Activated CD8-positive, alpha-beta memory T cell treated with anti-CD3 and anti-CD28 coated beads, Interleukin-2, amount 50 U/mL, for 48 hours (primary cell): ENCODE measurements at regions not wholly inside any gene's neighbourhood (a gene's known extent, or its start where the extent isn't known, plus 50 kb on each side); places are given as distances from the start of the nearest gene placed in this dataset.

Experiments used
- DNase-seq: peaks from one replicate; pipeline ENCODE4 v3.0.0-alpha.2; 2020

DNA sequence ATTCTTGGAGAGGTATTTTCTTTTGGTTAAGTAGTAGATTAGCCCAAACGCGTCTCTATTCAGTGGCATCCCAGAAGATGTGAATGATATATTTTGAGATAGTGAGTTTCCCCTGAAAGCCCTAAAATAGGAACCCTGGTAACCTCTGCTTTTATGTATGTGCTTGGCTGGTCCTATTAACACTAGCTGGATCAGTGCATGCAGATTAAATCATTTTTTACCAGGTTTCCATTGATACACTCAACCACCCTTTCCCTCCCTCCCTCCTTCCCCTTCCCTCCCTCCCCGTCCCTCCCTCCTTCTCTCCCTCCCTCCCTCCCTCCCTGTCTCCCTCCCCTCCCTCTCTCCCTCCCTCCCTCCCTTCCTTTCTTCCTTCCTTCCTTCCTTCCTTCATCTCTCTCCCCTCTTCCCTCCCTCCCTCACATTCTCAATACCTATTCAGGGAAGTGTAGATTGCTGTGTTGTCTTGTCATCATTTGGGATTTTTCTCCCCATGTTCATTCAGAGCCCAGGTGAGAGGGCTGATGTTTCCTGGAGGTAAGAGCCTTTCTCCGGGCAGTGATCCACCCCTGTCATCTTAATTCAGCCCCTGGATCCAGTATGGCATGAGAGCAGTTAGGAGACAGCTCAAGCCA lies 406.8 kb downstream of the PRDM2 start:
- no peak for DNase-seq

DNA sequence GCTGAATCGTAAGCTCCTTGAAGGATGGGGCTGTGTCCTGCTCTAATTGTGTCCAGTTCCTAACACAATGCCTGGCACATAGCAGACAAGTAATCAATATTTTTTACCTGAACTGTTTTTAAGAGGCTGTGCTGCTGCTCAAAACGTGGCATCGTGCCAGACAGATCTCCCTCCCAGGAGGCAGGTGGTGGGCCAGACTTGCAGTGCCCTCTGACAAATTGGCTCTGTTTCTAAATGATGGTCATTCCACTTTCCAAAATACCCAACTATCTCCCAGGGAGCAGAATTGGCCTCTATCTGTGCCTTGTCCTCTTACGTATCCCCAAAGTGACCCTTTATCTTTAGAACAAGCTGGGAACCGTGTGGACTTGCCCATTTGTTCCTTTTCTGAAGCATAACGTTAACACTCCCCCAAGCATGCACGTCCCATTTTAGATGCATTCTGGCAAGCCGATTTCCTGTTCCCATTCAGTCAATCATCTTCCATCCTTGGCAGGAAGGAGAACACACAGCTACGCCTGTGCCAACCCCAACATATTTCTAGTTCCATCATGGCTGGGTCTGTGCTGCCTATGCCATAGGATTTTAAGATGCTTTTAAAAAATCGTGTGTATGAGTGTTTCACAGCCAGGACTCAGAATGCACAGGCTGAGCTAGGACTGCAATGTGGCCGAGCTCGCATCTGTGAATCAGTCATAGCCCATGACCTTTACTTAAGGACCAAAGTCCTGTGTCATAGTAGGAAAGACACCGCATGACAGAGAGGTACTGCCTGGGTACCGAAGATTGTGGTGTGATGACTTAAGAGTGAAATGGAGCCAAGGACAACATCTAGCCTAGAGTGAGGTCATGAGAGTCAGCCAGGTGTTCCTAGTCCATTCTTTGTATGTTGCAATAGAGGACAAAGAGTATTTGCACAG lies 408.6 kb downstream of the PRDM2 start:
- DNase-seq, result no peak

DNA sequence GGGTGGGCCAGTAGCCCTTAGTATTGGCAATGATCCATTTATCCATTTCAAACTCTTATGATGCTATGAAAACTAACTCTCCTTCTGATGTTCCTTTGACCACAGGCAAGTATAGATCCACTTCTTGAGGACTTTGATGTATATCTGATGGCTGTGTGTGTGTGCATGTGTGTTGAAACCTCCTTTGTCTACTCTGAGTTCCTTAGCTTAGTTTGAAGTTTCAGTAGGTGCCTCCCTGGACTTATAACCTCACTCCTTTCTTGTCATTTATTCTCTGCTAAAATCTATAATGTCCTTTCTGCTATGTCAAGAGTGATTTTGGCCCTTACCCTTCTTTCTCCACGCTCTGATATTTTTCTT lies 409.3 kb downstream of the PRDM2 start:
- no peak for DNase-seq

DNA sequence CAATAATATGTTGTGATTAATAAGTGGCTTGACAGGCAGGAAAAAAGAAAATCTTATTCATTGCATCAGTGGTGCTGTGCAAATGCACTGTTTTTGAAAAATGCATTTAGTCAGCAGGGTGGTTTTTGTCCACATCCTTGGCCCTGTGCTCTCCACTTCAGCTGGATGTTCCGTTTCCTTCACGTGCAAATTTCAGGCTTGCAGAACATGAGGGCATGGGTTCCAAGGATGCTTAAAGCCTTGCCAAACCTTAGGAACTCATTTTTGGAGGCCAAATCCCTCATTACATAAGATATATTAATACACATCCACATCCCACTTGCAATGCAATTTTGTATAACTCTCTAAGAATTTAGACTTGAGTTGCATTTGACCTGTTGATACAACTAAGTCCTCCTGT lies 410.1 kb downstream of the PRDM2 start:
- DNase-seq, result no peak

DNA sequence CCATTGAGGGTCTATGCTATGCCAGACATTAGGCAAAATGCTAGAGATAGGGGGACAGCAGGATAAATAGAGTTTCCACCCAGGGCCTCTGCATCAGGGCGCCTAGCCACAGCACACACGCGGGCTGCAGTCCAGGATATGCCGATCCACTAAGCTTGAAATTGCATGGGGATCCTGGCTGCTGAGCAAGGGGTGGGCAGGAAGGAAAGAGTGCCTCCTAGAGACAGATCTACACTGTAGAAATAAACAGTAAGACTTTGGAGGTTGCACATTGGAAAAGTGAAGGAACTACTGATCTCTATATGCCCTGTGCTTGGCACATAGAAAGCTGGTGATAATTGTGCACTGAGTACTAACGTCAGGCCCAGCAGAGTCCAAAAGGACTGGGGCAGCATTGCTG lies 411.1 kb downstream of the PRDM2 start:
- DNase-seq, result no peak

DNA sequence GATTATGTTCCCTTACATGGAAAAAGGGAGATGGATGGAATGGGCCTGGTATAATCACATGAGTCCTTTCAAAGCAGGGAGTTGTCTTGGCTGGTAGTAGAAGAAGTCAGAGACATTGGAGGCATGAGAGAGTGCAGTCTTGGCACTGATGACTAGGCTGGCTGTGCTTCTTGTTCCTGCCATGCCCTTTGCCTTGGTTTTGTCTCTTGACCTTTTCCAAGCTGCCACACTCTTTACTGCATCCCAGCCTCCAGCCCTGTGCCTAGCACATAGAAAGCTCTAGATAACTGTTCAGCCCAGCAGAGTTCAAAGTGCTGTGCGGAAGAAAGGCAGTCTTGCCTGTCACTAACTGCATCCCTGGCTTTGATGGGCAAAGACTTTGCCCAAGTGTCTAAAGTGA lies 412.6 kb downstream of the PRDM2 start:
- DNase-seq, result no peak

DNA sequence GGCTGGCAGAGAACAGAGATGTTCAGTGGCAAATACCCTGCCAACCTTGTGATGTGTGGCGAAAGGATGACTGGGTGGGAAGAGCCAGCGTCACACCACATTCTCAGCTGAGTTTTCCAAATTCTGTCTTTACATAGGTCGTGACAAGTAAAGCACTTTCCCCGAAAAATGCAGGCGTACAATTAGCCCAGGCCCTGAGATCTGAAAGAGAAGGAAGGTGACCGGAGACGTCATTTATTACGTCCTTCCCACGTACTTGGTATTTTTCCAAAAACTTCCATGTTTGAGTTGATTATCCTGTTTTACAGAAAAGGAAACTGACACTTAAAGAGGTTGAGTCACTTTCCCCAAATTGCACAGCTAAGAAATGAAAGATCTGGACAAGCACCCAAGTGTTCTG lies 413.3 kb downstream of the PRDM2 start:
- no peak for DNase-seq

DNA sequence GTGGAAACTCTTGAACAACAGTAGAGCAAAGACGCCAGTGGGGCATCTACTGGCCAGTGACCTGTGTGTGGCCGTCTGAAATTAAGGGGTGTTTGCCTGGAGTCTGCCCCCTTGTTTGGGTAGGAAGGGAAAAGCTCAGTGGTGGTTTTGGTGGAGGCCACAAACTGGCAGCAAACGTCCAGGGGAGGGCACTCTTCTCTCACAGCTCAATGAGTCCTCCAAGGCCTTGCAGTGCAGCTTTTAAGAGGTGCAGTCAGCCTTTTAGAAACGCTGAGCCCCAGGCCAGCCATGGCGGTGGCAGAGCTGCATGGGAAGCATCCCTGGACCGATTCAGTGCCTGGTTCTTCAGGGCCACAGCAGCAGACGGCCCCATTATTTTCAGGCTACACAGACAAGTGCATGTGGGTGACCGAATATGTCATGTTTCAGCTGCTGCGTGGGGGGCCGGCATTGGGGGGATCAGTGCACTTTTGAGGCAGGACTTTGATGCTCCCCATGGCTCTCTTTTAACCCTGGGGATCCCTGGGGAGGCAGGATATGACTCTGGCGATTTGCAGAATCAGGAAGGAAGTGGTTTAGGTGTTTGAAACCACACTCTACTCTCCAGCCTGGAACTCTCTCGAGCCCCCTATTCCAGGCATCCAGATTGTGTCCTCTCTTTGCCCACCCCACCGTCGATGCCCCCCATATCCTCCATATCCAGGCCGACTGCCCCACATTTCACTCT lies 414.0 kb downstream of the PRDM2 start:
- no peak for DNase-seq

DNA sequence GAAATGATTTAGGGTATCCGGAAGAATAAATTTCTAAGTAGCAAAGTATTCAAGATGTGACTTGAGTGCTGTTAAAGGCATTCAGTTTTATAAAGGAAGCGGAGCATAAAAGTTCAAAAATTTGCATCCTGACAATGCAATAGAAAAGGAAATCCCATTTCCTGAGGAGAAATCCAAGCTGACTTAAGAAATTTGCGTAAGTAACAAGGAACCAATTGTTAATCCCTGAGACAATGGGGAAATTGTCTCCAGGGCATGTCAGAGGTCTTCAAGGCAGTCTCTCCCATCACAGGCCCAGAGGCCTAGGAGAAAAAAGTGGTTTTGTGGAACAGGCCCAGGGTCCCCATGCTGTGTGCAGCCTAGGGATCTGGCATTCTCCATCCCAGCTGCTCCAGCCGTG lies 416.0 kb downstream of the PRDM2 start:
- no peak for DNase-seq

DNA sequence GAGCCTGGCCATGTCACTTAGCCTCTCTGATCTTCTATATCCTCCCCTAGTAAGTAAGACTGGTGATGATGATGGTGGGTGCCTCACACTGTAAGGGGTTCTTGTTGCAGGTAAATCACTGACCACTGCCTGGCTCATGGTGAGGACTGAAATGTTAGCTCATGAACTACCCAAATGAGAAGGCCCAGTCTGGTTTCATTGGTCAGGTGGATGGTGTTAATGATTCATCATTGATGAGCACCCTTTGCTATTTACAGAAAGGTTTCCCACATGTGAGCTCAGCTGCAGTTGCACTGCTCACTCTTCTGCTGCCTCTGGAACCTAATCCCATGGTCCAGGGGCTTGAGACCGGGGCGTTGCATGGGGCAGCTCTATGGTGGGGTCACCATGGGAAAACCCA lies 417.7 kb downstream of the PRDM2 start:
- no peak for DNase-seq

DNA sequence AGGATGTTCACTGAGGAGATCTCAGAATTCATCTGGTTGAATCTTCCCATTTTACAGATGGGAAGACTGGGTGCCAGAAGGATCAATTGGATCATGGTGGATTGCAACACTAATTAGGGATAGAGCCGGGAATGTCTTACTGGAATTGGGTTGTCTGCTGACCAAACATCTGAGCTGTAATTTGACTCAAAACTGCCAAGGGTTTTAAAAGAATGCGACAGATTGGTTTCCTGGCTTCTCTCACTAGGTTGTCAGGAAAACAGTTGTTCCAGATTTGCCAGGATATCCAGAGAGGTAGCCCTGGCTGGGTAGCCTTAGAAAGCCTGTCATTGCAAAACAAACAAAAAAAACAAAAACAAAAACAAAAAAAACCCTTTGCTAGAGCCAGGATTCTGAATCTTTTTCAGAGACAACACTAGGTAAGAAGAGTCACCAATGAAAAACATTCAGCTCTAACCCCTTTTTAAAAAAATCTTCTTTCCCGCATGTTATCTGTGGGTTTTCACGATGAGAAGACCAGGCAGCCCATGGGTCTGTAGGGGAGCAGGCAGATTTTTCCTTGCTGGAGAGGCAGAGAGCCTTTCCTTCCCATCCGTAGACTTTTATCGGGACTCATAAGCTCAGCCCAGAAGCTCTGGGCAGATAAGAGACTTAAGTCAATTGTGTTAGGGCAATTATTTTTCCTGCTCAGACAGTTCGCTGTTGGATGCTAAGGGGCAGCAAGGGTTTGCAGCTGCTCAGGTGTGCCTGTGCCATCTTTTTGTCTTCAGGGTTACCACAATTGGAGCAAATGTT lies 418.9 kb downstream of the PRDM2 start:
- no peak for DNase-seq

DNA sequence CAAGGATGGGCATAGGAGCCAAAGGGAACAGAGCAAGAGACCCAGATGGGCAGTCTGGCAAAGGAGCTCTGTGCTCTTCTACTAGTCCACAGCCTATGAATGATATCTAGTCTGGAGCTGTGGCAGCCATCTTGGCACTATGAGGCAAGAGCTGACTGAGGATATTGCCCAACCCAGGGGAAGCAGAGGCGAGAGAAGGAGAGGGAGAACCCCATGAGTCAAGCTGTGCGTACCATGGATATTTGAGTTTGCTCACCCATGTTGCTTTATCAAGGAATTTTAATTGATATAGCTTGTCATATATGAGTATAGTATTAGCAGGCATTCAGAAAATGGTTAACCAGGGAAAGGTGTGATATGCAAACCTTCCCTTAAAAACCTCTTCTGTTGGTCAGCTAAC lies 420.9 kb downstream of the PRDM2 start:
- no peak for DNase-seq

DNA sequence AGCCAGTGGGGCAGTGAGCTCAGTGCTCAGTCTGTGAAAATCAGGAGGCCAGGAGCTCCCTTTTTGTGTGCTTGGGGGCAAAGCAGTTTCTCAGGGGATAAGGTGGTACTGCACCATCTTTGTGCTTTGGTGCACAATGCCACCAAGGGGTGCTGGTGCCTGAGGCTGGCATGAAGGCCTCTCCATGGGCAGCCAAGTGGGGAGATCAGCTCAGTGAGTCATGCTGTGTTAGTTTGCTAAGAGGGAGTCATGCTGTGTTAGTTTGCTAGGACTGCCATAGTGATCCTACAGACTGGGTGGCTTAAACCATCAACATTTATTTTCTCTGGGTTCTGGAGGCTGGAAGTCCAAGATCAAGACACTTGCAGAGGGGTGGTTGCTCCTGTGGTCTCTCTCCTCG lies 428.1 kb downstream of the PRDM2 start:
- DNase-seq, result no peak

DNA sequence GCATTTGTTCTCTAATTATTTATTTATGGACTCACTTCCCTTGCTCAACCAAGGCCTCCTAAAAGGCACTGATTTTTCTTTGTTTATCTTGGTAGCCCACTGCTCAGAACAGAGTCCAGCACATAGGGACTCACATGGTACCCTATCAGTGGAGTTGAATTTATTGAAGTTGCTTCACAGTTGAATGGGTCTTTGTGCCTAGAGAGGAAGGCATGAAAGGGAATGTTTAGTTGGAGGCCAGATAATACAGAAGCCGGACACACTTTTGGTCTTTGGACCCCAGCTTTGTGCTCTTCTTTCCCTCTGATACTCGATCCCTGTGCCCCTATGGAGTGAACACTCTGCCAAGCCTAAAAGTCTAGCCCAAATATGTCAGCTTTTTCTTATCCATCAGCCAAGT lies 429.0 kb downstream of the PRDM2 start:
- no peak for DNase-seq

DNA sequence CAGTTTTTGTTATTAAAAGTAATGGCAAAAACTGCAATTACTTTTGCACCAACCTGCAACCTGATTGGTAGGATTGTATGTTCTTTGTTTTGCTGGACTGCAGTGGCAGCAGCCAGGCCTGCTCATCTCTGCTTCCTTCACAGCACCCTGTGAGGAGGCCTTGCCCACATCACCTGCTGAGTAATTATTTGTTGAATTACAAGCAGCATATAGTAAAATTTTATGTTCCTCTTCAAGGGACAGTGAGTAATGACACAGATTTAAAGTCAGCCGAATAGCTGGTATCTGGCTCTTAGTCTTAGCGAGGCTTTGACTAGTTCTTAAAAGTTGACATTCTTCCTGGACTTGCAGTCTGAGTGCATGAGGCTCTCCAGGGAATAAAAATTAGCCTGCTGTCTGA lies 435.1 kb downstream of the PRDM2 start:
- DNase-seq, result no peak

DNA sequence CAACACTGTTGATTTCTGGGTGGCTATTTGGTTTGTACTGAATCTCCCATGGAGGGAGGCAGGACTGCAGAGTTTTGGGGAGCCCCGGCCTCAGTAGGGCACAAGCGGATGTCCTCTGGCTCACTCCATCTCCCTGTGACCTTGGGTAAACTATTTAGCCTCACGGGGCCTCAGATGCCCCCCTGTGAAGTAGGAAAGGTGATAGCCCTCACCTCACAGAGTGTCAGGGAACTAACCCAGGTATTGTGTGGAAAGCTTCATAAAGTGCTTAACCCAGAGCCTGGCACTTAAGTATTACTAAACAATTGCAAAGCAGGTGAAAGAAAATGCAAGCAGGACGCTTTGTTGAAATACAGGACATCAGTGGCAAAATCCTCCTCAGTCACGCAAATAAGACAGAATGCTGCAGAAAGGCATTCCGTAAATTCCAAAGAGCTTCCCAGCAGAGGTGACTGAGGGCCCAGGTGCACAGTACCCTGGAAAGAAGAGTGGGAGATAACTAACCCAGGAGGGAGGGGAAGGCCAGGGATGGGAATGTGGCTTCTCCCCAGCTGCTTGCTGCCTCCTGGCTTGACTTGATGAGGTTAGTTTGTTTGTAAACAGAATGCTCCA lies 436.3 kb downstream of the PRDM2 start:
- DNase-seq, result no peak

DNA sequence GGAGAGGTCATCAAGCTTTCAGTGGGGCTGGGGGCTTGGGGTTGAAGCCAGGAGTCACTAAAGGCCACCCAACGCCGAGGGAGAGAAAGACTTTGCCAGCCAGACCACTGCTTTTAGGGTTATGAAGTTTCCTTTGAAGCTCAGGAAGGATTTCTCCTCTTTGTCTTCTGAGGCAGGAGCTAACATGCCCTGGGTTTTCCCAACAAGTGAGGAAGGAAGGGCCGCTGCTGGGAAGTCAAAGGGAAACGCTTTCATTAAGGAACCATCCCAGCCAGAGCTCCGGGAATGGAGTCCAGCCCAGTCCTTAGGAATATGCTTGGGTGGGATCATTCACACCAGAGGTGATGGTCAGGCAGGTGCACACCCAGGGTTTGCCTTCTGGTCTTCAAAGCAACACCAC lies 436.9 kb downstream of the PRDM2 start:
- DNase-seq, result no peak

DNA sequence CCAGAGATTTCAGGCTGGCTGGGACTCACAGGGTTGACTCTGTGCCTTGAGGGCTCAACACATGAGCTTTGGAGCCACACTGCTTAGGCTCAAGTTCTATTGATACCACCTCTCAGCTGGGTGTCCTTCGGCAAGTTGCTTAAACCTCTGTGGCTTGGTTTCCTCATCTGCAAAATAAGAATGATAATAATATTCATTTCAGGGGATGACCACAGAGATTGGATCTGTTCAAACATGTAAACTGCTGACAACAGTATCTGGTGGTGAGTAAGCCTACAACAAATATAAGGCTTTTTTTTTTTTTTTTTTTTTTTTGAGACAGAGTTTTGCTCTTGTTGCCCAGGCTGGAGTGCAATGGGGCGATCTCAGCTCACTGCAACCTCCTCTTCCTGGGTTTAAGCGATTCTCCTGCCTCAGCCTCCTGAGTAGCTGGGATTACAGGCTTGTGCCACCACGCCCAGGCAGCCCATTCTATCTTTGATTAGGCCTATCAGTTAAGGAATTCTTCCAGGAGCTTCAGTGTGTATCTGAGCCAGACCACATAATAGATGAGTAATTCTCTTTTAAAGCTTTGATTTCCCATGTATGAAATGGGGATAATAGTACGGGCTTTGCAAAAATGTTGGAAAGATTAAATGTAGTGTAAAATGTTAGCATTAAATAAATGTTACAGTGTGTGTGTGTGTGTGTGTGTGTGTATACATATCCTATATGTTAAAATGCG lies 437.6 kb downstream of the PRDM2 start:
- no peak for DNase-seq

DNA sequence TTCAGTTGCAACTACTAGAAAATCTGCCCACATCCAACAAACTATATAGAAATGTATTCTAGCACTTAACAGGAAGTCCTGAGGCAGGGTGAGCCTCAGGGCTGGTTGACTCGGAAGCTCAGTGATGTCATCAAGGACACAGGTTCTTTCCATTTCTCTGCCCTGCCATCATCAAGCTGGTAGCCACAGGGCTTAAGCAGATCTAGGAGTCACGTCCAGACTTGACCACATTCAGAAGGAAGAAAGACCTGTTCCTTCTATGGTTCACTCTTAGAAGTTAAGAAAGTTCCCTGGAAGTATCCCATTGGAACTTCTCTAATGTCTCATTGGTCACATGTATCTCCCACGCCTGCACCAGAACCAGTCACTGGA lies 438.1 kb downstream of the PRDM2 start:
- DNase-seq, result no peak

DNA sequence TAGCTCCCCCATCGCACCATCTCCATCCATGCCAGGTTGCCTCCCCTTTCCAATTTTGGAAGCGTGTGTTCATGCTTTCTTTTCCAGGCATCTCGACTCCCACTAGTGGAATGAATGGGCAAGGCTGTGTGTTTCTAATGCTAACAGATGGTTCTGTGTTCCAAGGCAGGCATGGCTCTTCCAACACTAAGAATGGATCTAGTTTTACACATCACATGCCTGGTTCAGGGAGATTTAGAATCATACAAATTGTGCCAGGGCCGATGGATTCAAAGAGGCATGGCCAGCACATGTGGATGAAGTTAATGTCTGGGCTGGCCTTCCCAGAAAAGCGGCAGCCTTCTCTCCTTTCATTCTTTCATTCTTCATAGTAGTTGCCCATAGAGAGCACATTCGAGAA lies 438.7 kb downstream of the PRDM2 start:
- DNase-seq, result no peak

DNA sequence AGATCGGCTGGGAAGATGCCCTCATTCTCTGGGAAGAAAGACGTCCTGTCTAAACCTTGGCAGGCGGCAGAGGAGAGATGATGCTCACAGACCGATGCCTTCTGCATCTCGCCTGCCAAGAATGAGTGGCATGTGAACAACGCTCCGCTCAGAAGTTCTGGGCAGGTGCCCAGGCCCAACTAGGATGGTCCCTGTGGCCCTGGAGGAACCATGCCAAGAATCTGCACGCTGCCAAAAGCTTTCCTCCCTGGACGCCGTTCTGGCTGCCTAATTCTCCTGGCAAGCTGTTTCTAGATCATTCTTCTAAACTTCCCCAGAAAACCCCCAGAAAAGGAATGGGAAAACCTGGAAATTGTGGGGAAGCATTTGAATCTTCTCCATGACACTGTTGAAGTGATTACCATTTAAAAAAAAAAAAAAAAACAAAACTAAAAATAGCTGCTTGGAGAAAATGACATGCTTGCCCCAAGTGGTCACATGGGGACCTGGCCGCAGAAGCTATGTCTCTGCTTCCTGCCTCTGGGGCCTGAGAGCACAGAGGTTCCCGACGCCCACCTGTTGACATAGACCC lies 440.9 kb downstream of the PRDM2 start:
- no peak for DNase-seq

DNA sequence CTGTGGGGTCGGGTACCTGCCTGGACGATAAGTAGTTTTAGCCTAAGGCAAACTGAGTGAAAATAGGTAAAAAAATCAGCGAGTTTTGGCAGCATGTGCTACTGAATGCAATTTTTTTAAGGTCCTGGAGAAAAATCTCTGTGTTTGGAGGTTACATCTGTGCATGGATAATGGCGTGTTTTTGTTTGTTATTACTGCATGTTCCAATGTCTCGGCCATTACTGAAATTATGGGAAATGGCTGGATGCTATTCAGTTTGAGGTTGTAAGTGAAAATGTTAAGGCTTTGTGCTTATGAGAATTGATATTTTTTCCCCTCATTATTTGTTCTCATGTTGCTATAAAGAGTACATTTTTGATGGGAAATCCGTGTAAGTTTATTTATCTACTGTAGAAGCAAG lies 441.7 kb downstream of the PRDM2 start:
- no peak for DNase-seq
